PC-9 (cell line): ENCODE measurements at regions not wholly inside any gene's neighbourhood (a gene's known extent, or its start where the extent isn't known, plus 50 kb on each side); places are given as distances from the start of the nearest gene placed in this dataset.

Experiments used
- CTCF ChIP-seq: fragments of 200-600 bp; sonication (generic); conservative IDR thresholded peaks from 2 replicates; pipeline ENCODE4 v1.6.1; 2017; ENCODE audit warnings: mixed run types, antibody characterized with exemption, mild to moderate bottlenecking, moderate library complexity
- EZH2 ChIP-seq: fragments of 200-600 bp; sonication (generic); IDR thresholded peaks from 2 replicates; pipeline ENCODE4 v1.8.0; 2017; ENCODE audit warnings: antibody characterized with exemption, low read depth

DNA sequence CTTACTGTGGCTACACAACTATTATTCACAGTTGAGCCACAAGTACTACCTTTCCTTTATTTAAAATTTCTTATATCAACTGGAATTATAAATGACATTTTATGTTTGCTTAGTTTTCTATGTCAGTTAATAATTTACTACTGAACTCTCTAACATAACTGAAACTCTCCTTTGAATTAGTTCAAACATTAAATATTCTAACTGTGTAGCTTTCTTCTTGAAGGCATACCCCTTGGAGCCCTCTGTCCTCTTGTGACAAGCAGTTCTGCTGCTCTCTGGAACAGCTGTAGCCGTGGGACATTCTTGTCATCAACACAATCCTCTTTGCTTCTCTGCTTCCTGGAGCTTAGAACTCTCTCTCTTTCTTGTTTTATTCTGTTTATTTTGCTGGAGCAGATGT lies 244.8 kb downstream of the NHLRC3 start:
- no peak for TF ChIP-seq CTCF
- TF ChIP-seq EZH2: no peak
